ENCODE measurements at regions not wholly inside any gene's neighbourhood (a gene's known extent, or its start where the extent isn't known, plus 50 kb on each side); places are given as distances from the start of the nearest gene placed in this dataset.

- DNase-seq = no peak
Measured at GRCh38 chr3:80157546-80157945, 389.7 kb upstream of the ROBO1 start.

- no peak for DNase-seq
Measured at GRCh38 chr3:80152692-80153091, 384.9 kb upstream of the ROBO1 start.

- DNase-seq = no peak
Measured at GRCh38 chr3:80142714-80143113, 374.9 kb upstream of the ROBO1 start.

- DNase-seq = no peak
Measured at GRCh38 chr3:80141557-80141956, 373.8 kb upstream of the ROBO1 start.

GRCh38 chr3:80116281-80116680 lies 348.5 kb upstream of the ROBO1 start:
- DNase-seq = no peak

GRCh38 chr3:80114694-80115093 lies 346.9 kb upstream of the ROBO1 start:
- DNase-seq = no peak

GRCh38 chr3:80113331-80113730 lies 345.5 kb upstream of the ROBO1 start:
- no peak for DNase-seq

- DNase-seq = no peak
Measured at GRCh38 chr3:80099559-80100066, 331.8 kb upstream of the ROBO1 start.

GRCh38 chr3:80097674-80098073 lies 329.9 kb upstream of the ROBO1 start:
- DNase-seq = peak; percentile 29

GRCh38 chr3:80096909-80097308 lies 329.1 kb upstream of the ROBO1 start:
- no peak for DNase-seq

- no peak for DNase-seq
Measured at GRCh38 chr3:80094589-80094988, 326.8 kb upstream of the ROBO1 start.

- peak; percentile 34 for DNase-seq
Measured at GRCh38 chr3:80087767-80088166, 320.0 kb upstream of the ROBO1 start.

- DNase-seq = no peak
Measured at GRCh38 chr3:80086426-80086825, 318.6 kb upstream of the ROBO1 start.

- no peak for DNase-seq
Measured at GRCh38 chr3:80079886-80080285, 312.1 kb upstream of the ROBO1 start.

GRCh38 chr3:80068459-80068858 lies 300.7 kb upstream of the ROBO1 start:
- no peak for DNase-seq

GRCh38 chr3:80063535-80063934 lies 295.7 kb upstream of the ROBO1 start:
- DNase-seq = no peak

GRCh38 chr3:80060664-80061063 lies 292.9 kb upstream of the ROBO1 start:
- peak; percentile 8 for DNase-seq

- no peak for DNase-seq
Measured at GRCh38 chr3:80055306-80055705, 287.5 kb upstream of the ROBO1 start.

GRCh38 chr3:80052271-80052670 lies 284.5 kb upstream of the ROBO1 start:
- no peak for DNase-seq

- DNase-seq = no peak
Measured at GRCh38 chr3:80051602-80051962, 283.8 kb upstream of the ROBO1 start.

GRCh38 chr3:80050826-80051601 lies 283.2 kb upstream of the ROBO1 start:
- no peak for DNase-seq

GRCh38 chr3:80043226-80043625 lies 275.4 kb upstream of the ROBO1 start:
- DNase-seq = no peak

GRCh38 chr3:80040067-80040466 lies 272.3 kb upstream of the ROBO1 start:
- DNase-seq = no peak

GRCh38 chr3:80036176-80036575 lies 268.4 kb upstream of the ROBO1 start:
- DNase-seq = no peak

GRCh38 chr3:80035021-80035420 lies 267.2 kb upstream of the ROBO1 start:
- peak; percentile 59 for DNase-seq

Data from dermis blood vessel endothelial cell (primary cell).